ENCODE measurements at regions not wholly inside any gene's neighbourhood (a gene's known extent, or its start where the extent isn't known, plus 50 kb on each side); places are given as distances from the start of the nearest gene placed in this dataset.

DNA sequence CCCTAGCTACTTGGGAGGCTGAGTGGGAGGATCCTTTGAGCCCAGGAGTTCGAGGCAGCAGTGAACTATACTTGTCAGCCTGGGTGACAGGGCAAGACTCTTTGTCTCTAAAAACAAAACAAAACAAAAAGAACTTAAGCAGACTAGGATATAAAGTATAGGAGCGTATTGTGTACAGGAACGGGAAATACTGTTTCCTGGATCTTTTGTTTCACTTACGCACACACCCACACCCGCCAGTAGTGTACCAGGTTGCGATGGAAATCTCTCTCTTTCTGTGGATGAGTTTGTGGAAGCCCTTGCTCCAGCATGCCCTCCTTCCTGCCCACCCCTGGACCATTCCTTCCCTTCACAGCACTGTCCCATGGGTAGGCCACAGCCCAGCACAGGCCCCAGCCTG is 136.3 kb downstream of the RPIA start:
- Mint-ChIP-seq H3K36me3 (no peaks in the 10 kb centered on the region), H3K4me3 (no peak overlapping the region), H3K27ac (no peak overlapping the region), H3K27me3 (ENCODE audit: low read depth in 3 of 3) (peaks cover 0 to 5% (median 1%) of the 10 kb centered on the region in 3 donors), H3K4me1 (no peaks in the 10 kb centered on the region), H3K9me3 (no peaks in the 10 kb centered on the region)
- no peak for DNase-seq

DNA sequence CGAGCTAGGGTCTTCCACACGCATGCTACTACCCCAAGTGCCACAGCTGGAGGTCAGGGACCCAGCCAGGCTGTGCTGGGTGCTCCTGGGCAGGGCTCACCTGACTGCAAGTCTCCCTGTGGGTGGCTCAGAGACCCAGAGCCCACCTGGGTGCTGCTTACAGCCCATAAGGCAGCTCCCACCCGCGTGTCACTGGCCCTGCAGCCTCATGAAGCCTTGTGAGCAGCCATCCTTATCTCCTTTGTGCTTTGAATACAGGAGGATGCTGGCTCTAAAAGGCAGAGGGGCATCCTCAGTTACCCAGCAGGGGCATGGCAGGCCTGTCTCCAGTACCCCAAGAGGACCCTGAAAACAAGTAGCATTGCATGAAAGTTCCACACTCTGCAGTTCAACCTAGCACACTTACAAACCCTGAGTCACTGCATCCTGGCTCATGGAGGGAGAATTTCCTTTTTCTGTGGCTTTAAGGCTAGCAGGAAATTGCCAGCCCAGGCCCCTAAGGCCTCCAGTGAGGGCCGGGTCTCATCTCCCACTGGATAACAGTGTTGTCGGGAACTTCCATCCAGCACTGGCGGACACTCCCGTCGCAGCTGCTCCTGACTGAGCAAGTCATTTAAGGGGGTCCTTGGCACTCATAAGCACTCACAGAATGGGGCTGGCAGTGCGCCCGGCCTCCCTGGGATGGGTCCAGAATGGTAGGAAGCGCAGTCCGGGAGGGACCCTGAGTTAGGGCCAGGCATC is 137.1 kb downstream of the RPIA start:
- Mint-ChIP-seq H3K4me3 (no peak overlapping the region), H3K27me3 (ENCODE audit: low read depth in 3 of 3) (peaks cover 0 to 5% (median 1%) of the 10 kb centered on the region in 3 donors), H3K4me1 (no peaks in the 10 kb centered on the region), H3K36me3 (no peaks in the 10 kb centered on the region), H3K9me3 (no peaks in the 10 kb centered on the region), H3K27ac (no peak overlapping the region)
- DNase-seq: no peak

DNA sequence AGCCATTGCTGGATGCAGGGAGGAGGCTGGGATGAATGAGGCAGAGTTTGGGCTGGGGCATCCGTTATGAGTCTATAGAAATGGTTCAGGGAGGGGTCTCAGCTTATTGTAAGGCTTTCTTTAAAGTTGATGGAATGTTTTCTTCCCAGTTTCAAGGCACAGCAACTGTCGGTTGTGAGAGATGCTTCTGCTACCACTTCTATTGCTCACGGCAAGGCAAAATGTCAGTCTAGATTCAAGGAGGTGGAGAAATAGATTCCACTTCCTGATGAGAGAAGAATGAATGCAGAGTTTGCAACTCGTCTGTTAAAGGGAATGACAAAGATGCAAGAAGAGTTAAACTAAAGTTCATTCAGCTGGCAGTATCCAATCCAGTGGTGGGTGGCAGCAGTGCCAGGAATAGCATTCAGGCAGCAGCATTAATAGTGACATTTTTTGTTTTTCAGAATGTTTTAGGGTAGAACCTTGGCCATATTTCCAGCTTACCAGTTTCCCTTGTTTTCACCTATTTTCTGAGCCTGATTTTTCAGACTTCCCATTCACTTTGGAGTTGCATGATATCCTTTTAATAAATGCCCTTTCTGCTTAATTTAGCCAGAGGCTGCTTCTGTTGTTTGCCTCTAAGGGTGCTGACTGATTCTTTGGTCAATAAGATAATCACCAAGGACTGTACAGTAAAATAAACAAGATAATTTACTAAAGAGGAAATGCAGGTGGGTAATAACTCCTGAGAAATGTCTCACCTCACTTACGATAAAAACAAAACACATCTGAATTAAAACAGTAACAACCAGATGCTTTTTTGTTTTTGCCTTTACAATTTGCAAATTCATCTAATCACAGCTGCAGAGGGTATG is 138.4 kb downstream of the RPIA start:
- Mint-ChIP-seq H3K36me3 (no peaks in the 10 kb centered on the region), H3K4me1 (no peaks in the 10 kb centered on the region), H3K9me3 (no peaks in the 10 kb centered on the region), H3K4me3 (no peak overlapping the region), H3K27ac (no peak overlapping the region), H3K27me3 (ENCODE audit: low read depth in 3 of 3) (peaks cover 0 to 3% (median 0%) of the 10 kb centered on the region in 3 donors)
- DNase-seq: no peak

DNA sequence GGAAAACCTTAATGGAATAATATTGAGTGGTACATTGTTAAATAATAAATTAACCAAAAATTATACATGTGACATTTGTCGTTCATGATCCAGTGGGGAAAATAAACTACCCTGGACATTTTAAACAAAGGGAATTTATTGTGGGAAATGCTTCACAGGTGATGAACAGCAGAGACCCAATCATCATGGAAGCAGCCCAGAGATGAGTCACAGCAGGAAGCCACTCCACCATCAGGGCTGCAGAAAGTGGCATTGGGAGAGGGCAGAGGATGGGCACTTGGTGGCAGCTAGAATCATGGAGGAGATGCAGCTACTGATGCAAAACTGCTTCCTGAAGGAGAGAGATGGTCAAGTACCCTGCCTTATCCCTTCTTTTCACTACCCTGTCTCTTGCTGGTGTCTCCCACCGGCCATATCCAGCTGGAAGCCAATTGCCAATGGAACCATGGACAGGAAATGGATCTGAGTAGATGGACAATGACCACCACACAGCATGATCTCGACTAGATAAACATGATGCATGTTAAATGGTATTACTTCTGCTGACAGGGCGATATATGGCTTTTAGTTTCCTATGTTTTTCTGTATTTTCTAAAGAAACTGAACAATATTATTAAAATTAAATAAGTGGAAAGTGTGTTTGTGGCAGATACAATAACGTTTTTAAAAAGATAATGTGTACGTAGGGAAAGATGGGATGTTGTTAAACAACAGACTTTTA is 139.8 kb downstream of the RPIA start:
- no peaks in the 10 kb centered on the region for H3K36me3 Mint-ChIP-seq
- H3K9me3 Mint-ChIP-seq: no peaks in the 10 kb centered on the region
- H3K27ac Mint-ChIP-seq: no peak overlapping the region
- H3K4me3 Mint-ChIP-seq: no peak overlapping the region
- peaks cover 0 to 3% (median 0%) of the 10 kb centered on the region in 3 donors for H3K27me3 Mint-ChIP-seq (ENCODE audit: low read depth in 3 of 3)
- DNase-seq: no peak
- no peaks in the 10 kb centered on the region for H3K4me1 Mint-ChIP-seq

DNA sequence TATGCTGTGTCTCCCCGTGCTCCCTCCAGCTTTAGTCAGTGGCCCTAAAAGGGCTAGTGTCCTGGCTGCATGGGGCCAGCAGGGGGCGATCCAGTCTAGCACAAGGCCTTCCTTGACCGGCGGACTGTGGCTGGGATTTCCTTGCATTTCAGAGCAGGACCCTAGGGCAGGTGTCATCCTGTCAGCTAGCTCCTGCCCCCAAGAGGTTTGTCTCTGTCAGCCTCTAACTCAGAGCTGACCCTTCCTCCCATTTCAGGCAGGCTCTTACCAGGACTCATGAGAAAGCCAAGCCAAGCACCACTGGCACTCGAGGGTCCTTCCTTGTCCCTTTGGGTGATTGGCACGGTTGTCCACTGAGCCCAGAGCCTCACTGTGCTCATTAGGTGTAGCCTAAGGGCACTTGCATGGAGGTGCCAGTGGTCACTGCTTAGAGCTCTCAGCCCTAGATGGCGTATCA is 140.3 kb downstream of the RPIA start:
- DNase-seq: peak; percentile 6 to 17 (median 12)
- no peak overlapping the region for H3K4me3 Mint-ChIP-seq
- peaks cover 0 to 3% (median 0%) of the 10 kb centered on the region in 3 donors for H3K27me3 Mint-ChIP-seq (ENCODE audit: low read depth in 3 of 3)
- H3K27ac Mint-ChIP-seq: no peak overlapping the region
- no peaks in the 10 kb centered on the region for H3K36me3 Mint-ChIP-seq
- H3K4me1 Mint-ChIP-seq: no peaks in the 10 kb centered on the region
- no peaks in the 10 kb centered on the region for H3K9me3 Mint-ChIP-seq

DNA sequence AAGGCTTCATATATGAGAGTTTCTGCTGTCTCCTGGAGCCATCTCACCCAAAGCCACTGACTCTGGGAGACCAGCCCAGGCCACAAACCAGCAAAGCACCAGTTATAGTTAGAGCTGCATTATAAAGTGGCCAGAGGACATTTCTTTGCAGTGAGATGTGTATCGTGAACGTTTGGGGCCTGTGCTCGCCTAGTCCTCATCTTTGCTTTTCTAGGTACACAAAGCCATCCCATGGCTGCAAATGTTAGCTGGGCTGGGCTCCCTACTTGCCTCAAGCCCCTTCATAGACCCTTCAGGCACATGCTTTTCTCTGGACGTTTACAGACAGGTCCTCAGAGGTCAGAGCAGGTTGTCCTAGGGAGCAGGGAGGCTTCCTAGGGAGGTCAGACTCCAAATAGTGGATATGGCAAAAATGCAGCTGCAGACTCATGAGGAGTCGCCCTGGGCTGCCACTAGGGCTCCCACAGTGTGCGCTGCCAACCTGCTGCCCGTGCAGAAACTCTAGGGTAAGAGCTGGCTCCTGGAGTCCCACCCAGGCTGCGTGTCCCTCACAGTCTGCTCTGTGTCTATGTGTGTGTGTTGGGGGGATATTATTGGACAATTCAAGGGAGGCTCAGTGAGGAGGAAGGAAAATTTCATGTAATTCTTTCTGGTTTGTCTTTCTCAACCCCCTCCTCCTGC is 141.0 kb downstream of the RPIA start:
- no peak for DNase-seq
- no peaks in the 10 kb centered on the region for H3K9me3 Mint-ChIP-seq
- H3K4me1 Mint-ChIP-seq: no peaks in the 10 kb centered on the region
- H3K27me3 Mint-ChIP-seq (ENCODE audit: low read depth in 3 of 3): peaks cover 0 to 3% (median 0%) of the 10 kb centered on the region in 3 donors
- H3K36me3 Mint-ChIP-seq: no peaks in the 10 kb centered on the region
- H3K27ac Mint-ChIP-seq: no peak overlapping the region
- no peak overlapping the region for H3K4me3 Mint-ChIP-seq

DNA sequence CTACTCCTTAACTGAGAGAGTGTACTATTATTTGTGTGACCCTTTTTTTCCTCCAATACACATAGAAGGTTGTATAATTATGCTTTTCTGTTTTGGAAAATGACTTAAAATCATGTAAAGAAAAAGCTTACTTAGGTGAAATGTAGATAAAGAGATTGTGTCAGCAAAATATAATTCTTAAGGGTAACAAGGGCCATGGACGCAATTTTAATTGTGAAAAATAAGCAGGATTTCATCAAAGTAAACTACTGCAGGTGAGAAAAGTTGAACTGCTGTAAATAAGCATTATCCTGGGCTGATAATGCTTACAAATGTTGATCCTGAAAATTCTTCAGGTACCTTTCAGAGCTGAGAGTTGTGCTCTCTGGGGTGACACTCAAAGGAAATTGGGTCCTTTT is 141.5 kb downstream of the RPIA start:
- H3K9me3 Mint-ChIP-seq: no peaks in the 10 kb centered on the region
- no peak for DNase-seq
- no peak overlapping the region for H3K27ac Mint-ChIP-seq
- no peaks in the 10 kb centered on the region for H3K4me1 Mint-ChIP-seq
- H3K27me3 Mint-ChIP-seq (ENCODE audit: low read depth in 3 of 3): peaks cover 0 to 3% (median 0%) of the 10 kb centered on the region in 3 donors
- no peaks in the 10 kb centered on the region for H3K36me3 Mint-ChIP-seq
- no peak overlapping the region for H3K4me3 Mint-ChIP-seq

DNA sequence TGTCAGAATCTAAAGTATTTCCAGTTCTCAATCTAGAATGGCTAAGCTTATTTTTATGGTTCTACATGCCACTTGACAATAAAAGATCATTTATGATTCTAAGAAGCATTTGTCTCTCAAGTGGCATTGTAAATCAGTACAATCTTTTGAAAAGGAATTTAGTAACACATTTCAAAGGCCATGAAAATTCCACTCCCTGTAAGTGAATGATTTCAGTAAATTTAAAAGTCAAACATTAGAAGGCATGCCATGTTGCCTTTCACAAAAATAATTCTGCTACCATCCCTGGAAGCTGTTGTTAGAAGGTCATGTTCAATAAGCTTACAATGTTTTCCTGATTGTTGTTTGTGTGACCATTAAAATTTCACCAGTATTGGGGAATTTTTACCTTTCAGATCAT is 142.9 kb downstream of the RPIA start:
- no peak overlapping the region for H3K27ac Mint-ChIP-seq
- H3K36me3 Mint-ChIP-seq: no peaks in the 10 kb centered on the region
- H3K4me3 Mint-ChIP-seq: no peak overlapping the region
- no peak for DNase-seq
- H3K4me1 Mint-ChIP-seq: no peaks in the 10 kb centered on the region
- no peaks in the 10 kb centered on the region for H3K9me3 Mint-ChIP-seq
- H3K27me3 Mint-ChIP-seq (ENCODE audit: low read depth in 3 of 3): peaks cover 1 to 5% (median 4%) of the 10 kb centered on the region in 3 donors

DNA sequence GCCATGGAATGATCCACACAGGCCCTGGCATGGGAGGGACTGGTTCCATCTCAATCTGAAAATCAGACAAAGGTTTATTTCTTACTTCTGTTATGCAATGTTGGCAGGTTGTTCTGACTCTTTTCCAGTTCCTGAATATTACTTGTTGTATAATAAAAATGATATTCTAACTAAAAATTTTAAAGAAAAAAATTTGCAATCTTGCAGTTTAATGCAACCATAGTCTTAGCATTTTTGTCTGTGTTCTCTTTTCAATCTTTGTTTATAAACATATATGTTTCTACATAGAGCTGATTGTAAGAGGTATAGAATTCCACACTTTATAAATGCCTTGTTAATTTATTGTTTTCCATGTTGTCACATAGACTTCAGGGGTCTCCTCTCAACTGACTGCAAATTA is 143.4 kb downstream of the RPIA start:
- no peaks in the 10 kb centered on the region for H3K9me3 Mint-ChIP-seq
- H3K27ac Mint-ChIP-seq: no peak overlapping the region
- DNase-seq: no peak
- H3K27me3 Mint-ChIP-seq (ENCODE audit: low read depth in 3 of 3): peaks cover 1 to 5% (median 4%) of the 10 kb centered on the region in 3 donors
- no peaks in the 10 kb centered on the region for H3K4me1 Mint-ChIP-seq
- no peak overlapping the region for H3K4me3 Mint-ChIP-seq
- H3K36me3 Mint-ChIP-seq: no peaks in the 10 kb centered on the region

DNA sequence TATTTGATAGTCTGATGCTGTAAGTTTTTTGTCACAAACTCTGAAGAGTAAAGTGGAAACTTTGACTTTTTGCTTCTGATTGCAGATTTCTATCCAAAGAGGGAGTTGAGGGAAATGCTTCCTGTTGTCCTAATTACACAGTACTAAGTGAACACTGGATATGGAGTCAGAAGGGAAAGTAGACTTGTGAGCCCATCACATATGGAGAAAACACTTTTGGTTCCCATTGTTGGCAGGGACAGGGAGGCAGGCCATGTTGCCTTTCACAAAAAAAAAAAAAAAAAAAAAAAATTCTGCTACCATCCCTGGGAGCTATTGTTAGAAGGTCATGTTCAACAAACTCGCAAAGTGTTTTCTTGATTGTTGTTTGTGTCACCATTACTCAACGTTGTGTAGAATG is 144.3 kb downstream of the RPIA start:
- Mint-ChIP-seq H3K27ac (no peak overlapping the region), H3K4me3 (no peak overlapping the region), H3K9me3 (no peaks in the 10 kb centered on the region), H3K4me1 (no peaks in the 10 kb centered on the region), H3K27me3 (ENCODE audit: low read depth in 3 of 3) (peaks cover 1 to 5% (median 4%) of the 10 kb centered on the region in 3 donors), H3K36me3 (no peaks in the 10 kb centered on the region)
- no peak for DNase-seq

DNA sequence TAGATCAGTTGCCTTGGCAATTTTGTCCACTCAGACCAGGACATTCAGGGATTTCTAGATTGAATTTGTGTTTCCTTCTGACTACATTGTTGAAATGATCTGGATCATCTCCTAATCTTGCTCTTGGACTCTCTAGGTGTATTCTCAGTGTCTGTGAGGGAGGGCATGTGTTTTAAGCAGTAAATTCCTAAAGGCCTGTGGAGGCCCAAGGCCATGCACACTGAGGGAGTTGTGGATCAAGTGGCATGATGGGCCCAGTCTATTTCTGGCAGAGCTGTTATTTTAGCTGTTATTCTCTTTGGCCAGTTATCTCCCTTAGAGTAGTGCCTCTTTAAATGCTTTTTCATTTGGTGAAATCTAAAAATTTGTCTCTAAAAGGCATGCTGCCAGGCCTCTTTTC is 144.9 kb downstream of the RPIA start:
- peaks cover 1 to 5% (median 4%) of the 10 kb centered on the region in 3 donors for H3K27me3 Mint-ChIP-seq (ENCODE audit: low read depth in 3 of 3)
- no peaks in the 10 kb centered on the region for H3K36me3 Mint-ChIP-seq
- H3K4me3 Mint-ChIP-seq: no peak overlapping the region
- H3K4me1 Mint-ChIP-seq: no peaks in the 10 kb centered on the region
- no peak overlapping the region for H3K27ac Mint-ChIP-seq
- H3K9me3 Mint-ChIP-seq: no peaks in the 10 kb centered on the region
- DNase-seq: no peak

DNA sequence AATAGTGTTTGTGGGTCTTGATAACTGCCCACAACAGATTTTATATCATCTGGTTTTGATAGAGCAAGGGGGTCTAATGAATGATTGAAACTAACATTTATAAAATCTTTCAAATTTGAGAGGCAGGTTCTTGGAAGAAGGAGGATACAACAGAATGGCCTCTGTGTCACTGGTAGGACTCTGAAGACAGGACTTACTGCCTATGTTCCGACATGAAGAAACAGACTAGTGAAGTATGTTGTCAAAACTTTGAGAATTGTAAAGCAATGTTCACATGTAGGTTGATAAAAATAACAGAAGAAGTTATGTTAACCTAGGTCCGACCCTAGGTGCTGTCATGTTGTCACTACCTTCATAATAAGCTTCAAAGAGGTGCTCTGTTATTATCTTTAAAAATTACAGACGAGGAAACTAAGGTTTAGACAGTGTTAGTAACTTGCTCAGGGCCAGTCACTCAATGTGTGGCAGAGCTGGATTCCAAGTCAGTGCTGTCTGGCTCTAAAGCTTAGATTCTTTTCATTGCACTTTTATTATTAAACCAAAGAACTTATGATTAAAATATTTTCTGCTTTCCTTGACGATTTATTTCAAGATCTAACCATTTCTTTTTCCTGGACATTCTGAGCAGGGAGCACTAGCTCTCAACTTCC is 146.2 kb downstream of the RPIA start:
- no peak for DNase-seq
- Mint-ChIP-seq H3K4me3 (no peak overlapping the region), H3K27me3 (ENCODE audit: low read depth in 3 of 3) (peaks cover 1 to 4% (median 2%) of the 10 kb centered on the region in 3 donors), H3K4me1 (no peaks in the 10 kb centered on the region), H3K27ac (no peak overlapping the region), H3K36me3 (no peaks in the 10 kb centered on the region), H3K9me3 (no peaks in the 10 kb centered on the region)

DNA sequence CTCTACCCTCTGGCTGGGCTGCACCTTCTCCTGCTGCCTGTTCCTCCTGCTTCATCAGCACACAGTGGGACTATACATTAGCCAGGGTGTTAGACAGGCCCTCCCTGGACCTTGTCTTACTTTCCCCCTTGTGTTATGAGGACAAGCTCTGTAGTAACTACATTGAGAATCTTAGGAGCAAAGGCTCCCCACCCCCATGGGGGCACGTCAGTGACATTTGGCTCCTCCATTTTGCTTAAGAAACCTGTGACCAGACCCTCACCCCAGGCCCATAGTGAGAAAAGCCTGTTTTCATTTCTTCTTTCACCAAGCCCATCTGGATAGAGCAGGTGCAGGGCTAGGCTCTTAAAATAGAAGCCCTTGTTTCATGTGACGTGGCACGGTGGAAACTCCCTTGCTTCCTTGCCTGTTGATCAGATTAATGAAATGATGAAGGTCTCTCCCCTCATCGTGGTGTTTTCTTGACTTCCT is 146.7 kb downstream of the RPIA start:
- Mint-ChIP-seq H3K4me3 (no peak overlapping the region), H3K36me3 (no peaks in the 10 kb centered on the region), H3K9me3 (no peaks in the 10 kb centered on the region), H3K4me1 (no peaks in the 10 kb centered on the region), H3K27ac (no peak overlapping the region), H3K27me3 (ENCODE audit: low read depth in 3 of 3) (peaks cover 1 to 4% (median 2%) of the 10 kb centered on the region in 3 donors)
- DNase-seq: no peak
